HG02610 (cell line): ENCODE measurements at regions not wholly inside any gene's neighbourhood (a gene's known extent, or its start where the extent isn't known, plus 50 kb on each side); places are given as distances from the start of the nearest gene placed in this dataset.
A peak's percentile ranks its signal among the peaks of the same experiment; 100 is the strongest.
"Not testable (repeated sequence)": the region's sequence is repeated elsewhere in the genome, so short reads cannot be mapped to it uniquely, and the experiment has no call there.

Experiments used
- ATAC-seq: cut with Tn5 transposase; IDR thresholded peaks from one replicate; pipeline ENCODE4 v1.9.1; 2021; ENCODE audit warnings: mild to moderate bottlenecking, moderate library complexity; ENCODE audit not compliant: unreplicated experiment

GRCh38 chrX:36642052-36642451, 366.1 kb upstream of the FAM47C start:
- no peak for ATAC-seq

DNA sequence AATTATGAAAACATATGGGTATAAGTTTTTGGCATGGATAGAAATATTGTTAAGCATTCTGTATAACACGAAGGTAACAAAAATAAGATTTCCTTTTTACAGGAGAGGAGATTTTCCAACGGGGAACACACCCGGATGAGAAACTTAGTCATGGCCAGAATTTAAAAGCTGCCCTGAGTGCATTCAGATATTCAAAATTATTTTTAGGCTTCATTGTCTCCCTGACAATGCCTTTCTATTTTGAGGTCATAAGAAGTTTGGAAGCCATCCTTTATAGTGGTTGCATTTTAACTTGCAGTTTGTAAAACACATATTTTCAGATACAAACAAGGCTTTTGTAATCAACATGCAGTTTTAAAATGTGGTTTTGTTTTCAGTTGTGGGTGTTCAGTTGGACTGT, 357.5 kb upstream of the FAM47C start:
- ATAC-seq, result no peak

DNA sequence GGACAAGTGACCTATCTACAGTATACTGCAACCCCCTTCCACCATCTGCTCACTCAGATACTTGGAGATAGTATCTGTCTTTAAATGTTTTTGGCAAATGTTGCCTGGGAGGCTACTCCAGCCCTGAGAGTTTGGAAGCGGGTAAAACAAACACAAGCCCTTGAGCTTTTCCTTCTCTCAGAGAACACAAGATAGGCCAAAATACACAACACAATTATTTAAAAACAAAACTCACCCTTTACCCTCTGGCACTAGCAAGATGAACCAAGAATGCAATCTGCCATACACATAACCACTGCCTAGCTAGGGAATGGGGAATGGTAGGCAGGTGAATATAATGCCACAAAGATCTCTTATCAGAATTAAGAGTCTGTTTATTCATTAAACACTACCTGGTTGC, 324.7 kb upstream of the FAM47C start:
- ATAC-seq, result no peak

DNA sequence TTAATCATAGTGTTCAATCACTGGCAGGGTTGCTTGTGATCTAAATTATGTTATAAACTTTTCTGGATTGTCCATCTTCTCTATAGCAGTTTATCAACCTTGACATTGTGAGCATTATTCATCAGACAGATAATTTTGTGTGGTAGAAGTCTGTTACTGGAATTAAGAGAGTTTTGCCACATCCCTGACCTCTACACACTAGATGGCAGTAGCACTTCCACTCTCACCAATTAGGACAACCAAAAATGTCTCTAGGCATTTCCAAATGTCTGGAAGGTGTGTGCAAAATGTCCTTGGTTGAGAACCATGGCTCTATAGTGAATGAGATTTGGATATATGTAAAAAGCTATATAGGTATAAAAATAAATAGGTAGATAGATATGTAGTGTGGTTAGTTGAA, 324.1 kb upstream of the FAM47C start:
- ATAC-seq, result no peak

- ATAC-seq, result no peak
Observed at GRCh38 chrX:36721990-36722389, 286.2 kb upstream of the FAM47C start.

DNA sequence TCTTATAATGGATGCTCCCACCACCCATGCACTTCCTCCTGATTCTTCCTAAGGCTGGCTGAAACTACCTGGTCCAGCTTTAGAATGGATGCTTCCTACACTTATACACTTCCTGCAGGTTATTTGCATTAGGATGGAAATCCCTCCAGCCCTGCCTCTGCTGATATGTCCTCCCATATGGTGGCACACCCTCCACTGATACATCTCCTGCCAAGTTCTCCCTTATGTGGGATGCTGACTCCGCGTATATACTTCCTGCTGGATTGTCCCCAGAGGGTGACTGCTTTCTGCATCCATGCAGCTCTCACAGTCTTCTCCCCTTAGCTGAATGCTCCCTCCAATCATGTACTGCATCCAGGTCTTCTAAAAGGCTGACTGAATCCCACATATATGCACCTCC, 254.6 kb upstream of the FAM47C start:
- ATAC-seq, result no peak

- ATAC-seq, result no peak
Observed at GRCh38 chrX:36787752-36788151, 220.4 kb upstream of the FAM47C start.

- ATAC-seq, result no peak
Observed at GRCh38 chrX:36803151-36803550, 205.0 kb upstream of the FAM47C start.

DNA sequence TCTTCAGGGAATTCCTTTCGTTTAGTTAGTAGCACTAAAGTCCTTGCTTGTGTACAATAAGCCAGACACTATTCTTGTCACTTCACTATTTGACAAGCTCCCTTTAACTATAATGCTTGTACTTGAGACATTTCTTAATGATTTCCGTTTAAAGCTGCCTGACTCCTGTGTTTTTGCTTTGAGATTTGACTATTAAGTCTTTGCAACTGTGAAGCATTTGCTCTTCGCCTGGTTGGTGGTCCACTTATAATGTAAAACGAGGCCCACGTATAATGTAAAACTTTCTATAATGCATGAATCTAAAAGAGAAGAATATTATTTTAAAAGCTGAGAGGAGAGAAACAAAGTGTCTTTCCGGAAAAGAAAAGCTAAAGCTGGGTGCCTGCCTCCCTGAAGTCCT, 204.1 kb upstream of the FAM47C start:
- ATAC-seq, result no peak

DNA sequence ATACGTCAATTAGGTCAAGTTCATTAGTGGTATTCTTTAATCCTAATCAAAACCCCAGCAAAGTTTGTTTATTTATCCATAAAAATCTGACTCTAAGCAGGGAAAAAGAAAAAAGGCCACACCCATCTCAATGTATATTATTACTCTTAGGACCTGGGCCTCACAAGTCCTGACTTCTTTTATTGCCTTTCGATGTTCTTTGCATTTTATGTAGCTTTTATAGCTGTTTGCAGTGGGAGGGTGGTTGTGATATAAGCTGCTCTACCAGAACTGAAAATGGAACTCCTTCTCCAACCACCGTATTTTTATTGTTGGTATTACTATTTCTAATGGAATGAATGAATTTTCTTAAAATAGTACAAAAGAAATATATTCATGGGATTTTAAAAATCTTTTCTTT, 163.3 kb upstream of the FAM47C start:
- ATAC-seq, result no peak

DNA sequence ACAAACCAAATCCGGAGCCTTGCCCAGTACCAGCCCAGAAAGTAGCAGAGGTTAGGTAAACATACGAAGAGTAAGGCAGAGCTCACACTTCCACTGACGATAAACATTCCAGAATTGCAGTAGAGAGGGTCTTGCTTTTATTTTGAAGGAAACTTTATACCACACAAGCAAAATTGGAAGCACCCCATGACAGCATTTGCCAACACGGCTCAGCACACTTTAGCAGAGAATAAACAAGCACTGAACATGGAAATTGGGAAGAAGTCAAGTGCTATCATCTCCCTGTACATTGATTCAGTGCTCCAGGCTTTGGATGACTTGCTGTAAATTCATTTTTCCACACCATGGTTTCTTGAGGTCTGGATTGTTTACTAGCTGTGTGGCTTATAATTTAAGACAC, 160.7 kb upstream of the FAM47C start:
- ATAC-seq, result no peak

DNA sequence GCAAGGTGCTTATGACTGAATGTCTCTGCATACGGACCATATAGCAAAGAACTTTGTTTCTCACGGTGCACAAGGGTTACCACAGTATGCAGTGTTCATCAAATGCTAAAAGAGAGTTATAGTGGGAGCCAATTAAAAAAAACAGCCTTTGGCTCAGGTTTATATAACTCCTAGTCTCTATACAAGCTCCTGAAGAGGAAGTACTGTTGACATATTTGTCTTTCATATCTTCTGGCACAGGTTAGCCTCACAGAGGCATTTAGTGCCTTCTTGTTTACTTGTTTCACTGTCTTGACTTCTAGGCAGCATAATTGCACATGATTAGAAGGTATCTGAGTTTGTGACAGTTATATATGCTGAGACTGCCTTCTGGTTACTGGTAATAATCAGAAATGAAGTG, 158.8 kb upstream of the FAM47C start:
- no peak for ATAC-seq

DNA sequence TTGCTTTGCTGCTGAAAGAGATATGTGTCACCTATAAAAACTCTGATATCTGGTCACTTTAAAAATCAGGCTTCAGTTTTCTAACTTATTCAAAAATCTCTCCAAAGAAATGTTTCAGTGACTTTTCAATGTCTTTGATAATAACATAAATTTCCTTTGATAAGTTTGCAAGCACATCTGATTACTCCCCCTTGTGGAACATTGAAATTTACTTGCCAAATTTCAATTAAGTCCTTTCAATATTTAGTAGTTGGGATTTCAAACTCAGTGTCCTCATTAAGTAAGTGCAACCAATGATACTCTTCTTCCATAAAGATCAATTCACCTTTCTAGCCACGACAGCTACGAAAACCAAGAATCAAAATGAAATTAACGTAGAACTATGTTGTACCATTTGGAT, 151.3 kb upstream of the FAM47C start:
- no peak for ATAC-seq

DNA sequence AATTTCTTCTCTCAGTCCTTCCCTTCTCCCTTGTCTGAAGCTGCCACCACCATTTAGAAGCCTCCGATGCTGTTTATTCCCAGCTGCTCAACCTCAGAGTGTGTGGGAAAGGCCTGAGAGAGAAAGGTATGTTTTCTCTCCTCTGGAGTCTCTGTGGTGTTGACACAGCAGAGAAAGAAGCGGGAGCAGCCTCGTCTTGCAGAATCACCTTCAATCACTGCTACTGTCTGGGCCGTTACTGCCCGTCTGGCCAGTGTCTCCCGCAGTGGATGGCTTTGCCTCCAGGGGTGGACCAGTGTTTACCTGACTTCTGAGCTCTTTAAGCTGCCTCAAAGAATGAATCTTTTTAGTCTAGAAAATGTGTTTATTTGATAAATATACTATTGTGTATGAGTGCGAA, 148.9 kb upstream of the FAM47C start:
- ATAC-seq, result no peak

DNA sequence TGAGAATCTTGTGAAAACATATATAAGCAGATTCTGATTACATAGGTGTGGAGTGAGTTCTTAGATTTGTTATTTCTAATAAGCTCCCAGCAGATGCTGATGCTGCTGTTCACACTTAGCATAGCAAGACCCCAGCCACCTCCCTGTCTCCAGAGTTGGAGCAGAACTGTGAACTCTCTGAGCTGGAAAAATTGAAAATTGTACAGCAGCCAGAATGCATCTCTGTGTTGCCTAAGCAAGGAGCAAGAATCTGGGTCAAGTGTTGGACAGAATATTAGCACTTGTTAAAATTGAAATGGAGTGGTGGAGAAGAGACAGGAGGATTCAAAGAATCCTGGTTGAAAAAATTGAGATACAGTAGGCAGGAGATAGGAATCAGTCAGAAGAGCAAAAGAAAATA, 146.6 kb upstream of the FAM47C start:
- ATAC-seq, result no peak

DNA sequence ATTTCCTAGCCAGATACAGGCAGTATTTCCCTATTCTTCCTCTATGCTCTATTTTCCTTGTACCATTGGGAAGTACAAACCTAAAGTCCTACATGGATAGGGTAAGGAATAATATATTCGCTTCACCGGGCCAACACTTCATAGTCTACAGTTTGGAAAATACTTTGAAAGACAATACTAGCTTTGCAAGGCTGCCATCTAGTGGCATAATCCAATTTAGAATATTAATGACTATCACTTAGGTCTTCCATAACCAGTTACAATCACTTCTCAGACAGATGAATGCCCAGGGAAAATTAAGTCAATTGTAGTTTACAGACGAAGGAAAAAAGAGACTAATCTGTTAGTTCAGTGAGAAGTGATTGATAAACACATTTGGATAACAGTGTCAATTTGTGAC, 141.0 kb upstream of the FAM47C start:
- no peak for ATAC-seq

- ATAC-seq, result no peak
Observed at GRCh38 chrX:36868592-36868991, 139.6 kb upstream of the FAM47C start.

GRCh38 chrX:36869457-36869856, 138.7 kb upstream of the FAM47C start:
- ATAC-seq, result no peak

DNA sequence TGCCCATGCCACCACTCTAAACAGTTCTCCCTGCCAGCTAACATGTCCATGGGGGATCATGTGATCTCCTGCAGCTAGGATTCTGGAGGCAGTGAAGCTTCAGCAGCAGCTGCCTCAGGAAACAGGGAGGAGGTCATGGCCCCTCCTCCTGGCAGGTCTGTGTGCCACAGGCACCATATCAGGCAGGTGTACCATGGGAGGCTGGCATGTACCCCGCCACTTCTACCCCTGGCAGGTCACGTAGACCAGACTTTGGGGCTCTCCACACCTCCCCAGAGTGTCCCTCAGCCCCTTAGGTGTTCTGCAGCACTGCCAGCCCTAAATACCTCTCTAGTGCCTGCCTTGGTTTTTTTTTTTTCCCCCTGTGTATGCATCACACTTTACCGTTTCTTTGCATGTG, 110.5 kb upstream of the FAM47C start:
- no peak for ATAC-seq

DNA sequence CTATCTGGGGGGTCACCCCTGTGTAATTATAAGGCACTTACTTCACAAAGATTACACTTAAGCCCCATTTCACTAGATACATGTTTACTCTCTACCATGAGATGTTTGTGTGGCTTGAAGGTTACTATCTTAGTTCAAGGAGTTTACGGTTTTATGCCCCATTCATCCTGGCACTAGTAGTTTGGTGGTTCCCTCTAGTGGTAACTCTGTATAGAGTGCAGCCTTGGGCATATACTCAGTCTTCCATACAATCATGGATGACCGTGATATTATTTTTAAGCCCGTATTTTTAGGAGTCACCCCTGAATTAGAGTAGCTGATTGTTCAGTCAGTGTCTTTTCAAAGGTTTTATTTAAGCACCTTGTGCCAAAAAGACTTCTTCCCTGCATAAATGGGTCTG, 109.9 kb upstream of the FAM47C start:
- ATAC-seq, result no peak

DNA sequence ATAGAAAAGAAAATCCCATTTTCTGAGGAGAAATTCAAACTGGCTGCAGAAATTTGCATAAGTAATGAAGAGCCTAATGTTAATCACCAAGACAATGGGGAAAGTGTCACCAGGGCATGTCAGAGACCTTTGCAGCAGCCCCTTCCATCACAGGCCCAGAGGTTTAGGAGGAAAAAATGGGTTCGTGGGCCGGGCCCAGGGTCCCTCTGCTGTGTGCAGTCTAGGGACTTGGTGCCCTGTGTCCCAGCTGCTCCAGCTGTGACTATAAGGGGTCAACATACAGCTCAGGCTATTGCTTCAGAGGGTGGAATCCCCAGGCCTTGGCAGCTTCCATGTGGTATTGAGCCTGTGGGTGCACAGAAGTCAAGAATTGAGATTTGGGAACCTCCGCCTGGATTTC, 103.6 kb upstream of the FAM47C start:
- ATAC-seq, result not testable (repeated sequence)

DNA sequence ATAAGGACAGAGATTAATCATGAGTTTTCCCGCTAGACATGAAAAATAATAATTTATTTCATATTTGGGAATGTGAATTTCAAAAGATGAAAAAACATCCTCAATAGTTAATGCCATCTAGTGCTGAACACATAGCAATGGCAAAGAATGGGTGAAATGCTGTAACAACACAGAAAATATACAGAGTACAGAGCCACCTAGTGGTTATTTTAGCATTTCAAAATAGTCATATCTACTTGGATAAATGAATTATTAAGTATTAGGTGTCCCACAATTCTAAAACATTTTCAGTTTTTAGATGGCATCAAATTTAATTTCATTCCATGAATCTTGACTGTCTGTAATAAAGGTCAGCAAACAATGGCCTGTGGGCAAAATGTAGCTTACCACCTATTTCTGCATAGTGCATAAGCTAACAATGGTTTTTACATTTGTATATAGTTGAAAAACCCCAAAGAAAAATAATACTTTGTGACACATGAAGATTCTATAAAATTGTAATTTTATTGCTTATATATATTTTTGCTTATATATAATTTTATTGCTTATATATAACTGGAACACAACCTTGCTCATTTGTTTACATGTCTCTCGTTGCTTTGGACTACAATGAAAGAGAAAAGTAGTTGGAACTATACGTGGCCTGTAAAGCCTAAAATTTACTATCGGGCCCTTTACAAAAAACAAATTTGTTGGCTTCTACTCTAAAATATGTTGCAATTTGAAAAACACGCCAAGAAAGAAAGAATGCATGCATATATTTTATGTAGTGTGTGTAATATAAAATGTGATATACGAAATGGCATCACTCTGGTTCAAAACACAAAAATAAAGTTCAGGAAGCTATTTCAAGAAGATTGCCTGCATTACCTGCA, 99.1 kb upstream of the FAM47C start:
- ATAC-seq, result peak; percentile 50

- no peak for ATAC-seq
Observed at GRCh38 chrX:36909676-36910030, 98.5 kb upstream of the FAM47C start.
